GM19452 (cell line): ENCODE measurements at regions not wholly inside any gene's neighbourhood (a gene's known extent, or its start where the extent isn't known, plus 50 kb on each side); places are given as distances from the start of the nearest gene placed in this dataset.
A peak's percentile ranks its signal among the peaks of the same experiment; 100 is the strongest.
"Not testable (repeated sequence)": the region's sequence is repeated elsewhere in the genome, so short reads cannot be mapped to it uniquely, and the experiment has no call there.

Source experiments
- ATAC-seq: cut with Tn5 transposase; IDR thresholded peaks from one replicate; pipeline ENCODE4 v1.9.1; 2021; ENCODE audit not compliant: unreplicated experiment

DNA sequence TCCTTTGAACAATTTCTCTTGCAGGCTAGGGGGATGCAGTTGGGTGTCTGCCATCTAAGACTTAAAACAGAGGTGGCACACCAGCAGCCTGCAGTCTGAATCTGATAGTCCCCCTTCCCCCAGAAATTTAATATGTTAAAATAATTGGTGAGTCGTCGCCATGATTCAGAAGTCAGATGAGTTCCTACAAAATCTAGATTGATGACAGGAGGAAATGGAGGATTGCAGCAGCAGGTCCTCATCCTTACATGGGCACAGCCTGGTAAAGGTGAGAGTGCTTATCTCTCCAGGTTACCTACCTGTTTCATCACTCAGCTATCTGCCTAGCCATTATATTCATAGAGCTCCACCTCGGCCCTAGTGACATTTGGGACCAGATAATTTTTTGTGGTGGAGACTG lies 112.3 kb downstream of the PCSK1 start:
- ATAC-seq: no peak

DNA sequence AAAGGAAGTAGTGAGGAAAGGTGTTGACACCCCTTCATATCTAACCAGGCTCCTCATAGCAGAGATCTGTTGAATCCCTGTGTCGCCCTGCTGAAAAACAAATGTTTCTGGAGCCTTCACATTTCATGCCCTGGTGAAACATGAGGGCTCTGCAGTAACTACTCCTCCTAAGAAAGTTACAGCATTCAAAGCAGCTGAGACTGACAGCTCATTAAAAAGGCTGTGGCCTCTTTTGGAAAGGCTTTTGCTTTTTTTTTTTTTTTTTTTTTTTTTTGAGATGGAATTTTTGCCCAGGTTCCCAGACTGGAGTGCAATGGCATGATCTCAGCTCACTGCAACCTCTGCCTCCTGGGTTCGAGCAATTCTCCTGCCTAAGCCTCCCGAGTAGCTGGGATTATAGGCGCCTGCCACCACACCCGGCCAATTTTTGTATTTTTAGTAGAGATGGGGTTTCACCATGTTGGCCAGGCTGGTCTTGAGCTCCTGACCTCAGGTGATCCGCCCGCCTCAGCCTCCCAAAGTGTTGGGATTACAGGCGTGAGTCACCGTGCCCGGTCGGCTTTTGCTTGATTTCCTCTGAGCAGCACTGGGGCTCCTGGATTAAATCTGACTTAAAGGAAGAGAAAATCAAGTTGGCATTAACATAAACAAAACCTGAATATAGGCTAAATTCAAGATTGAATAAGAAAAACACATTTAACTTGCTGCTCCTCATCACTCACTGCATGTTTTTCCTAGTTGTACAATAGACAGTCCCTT lies 112.9 kb downstream of the PCSK1 start:
- not testable (repeated sequence) for ATAC-seq

DNA sequence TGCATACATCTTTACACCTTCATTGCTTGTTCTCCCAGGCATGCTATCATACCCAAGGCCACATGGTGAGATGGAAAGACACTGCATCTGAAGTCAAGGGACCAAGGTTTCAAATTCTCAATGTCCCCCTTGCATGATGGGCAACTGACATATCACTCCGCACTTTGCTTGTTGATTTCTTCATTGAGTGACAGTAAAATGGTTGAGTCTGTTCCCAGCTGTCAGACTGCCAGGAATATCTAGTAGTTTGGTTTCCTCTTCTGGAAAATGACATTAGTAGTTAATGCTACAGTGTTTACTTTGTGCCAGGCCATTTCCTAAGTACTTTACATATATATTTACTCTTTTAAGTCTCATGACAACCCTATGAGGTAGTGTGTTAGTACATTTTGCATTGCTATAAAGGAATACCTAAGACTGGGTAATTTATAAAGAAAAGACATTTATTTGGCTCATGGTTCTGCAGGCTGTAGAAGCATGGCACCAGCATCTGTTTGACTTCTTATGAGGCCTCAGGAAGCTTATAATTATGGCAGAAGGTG lies 114.4 kb downstream of the PCSK1 start:
- ATAC-seq: no peak

DNA sequence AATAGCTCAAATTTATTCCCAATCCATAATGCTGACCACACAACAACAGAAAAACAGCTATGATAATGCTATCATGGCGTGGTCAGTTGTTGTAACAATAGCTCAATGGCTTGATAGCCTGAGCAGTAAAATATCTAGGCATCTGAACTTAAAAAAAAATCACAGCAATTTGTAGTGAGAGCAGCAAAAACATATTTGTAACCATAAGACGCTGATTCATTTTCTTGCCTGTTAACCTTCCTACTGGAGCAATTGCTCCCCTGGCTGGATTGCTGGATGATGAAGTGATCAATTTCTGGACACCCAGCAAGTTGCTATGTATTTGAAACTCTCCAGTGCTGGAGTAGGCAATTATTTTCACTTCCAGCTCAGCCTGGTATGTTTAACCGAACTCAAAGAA lies 115.1 kb downstream of the PCSK1 start:
- no peak for ATAC-seq

DNA sequence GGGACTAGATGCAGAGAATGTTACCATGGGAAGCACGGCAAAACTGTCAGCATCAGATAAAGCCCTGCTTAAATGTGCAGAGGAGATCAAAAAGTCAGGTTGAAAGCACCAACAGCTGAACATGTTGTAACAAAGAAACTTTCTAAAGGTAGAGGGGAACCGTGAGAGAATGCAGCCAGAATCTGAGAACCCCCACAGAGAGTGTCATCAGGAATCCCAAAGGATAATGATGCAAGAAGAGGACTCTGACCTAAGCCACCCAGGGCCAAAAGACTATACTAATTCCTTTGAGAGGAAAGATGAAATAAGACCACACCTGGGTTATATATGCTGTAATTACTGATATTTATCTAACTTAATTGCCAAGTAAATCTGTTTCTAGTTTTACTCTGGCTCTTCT lies 116.6 kb downstream of the PCSK1 start:
- ATAC-seq: no peak

DNA sequence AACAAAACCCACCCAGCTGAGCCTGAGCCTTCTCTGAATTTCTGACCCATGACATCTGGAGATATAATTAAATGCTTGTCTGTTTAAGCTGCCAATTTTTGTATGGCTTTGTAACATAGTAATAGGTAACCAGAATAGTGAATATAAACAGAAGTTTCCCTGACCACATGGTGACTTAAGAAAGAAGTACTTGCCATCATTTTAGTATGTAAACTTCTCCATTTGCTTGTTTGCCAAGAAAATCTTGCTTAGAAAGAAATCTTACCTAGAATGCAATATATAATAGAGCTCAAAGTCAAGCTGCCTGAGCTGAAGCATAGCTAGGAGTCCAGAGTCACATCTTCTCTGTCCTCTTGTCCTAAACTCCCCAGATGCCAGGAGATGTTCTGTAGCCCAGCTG lies 117.0 kb downstream of the PCSK1 start:
- no peak for ATAC-seq

DNA sequence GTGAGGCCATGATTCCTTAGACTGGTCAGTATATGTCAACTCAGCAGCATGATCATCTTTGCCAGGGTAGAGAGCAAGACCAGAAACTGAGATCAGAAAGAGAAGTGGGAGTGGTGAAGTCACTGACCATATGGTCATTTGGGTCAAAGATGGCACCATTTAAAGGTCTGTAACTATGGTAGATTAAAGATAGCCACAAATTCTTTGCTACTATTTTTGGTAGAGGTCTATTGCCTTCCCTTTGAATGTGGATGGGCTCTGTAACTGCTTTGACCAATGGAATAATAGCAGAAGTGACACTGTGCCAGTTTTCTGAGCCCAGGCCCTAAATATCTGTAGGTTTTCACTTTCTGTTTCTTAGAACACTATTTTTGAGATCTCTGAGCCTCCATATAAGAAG lies 117.6 kb downstream of the PCSK1 start:
- ATAC-seq: peak; percentile 56

DNA sequence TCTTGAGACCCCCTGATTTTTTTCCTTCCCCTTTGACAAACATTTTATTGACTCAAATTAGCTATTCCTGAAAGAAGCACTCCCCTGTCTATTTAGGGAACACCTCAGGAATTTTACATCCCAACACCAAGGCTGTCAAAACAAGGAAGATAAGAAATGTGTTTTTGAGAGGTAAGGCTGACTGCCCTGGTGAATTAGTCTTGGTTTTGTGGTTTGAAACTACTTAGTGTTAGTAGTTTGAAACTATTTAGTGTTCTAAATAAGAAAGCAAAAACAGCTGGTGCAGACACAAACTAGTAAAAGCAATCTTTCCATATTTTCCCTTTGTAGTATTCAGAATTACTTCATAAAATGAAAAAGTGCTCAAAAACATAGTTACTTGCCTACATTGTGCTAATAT lies 120.7 kb downstream of the PCSK1 start:
- no peak for ATAC-seq

DNA sequence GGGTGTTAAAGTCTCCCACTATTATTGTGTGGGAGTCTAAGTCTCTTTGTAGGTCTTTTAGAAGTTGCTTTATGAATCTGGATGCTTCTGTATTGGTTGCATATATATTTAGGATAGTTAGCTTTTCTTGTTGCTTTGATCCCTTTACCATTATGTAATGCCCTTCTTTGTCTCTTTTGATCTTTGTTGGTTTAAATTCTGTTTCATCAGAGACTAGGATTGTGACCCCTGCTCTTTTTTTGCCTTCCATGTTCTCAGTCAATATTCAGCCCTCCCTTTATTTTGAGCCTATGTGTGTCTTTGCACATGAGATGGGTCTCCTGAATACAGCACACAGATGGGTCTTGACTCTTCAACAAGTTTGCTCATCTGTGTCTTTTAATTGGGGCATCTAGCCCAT lies 126.0 kb downstream of the PCSK1 start:
- not testable (repeated sequence) for ATAC-seq

DNA sequence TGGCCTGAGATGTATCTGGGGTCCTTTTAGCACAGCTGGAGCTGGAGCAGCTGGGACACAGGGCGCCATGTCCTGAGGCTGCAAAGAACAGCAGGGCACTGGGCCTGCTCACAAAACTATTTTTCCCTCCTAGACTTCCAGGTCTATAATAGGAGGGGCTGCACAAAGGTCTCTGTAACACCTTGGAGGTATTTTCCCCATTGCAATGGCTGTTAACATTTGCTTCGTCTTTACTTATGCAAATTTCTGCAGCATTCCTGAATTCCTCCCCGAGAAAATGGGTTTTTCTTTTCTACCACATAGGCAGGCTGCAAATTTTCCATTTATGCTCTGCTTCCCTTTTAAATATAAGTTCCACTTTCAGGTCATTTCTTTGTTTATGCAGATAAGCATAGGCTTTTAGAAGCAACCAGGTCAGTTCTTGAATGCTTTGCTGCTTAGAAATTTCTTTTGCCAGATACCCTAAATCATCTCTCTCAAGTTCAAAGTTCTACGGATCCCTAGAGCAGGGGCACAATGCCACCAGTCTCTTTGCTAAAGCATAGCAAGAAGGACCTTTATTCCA lies 130.8 kb downstream of the PCSK1 start:
- no peak for ATAC-seq

DNA sequence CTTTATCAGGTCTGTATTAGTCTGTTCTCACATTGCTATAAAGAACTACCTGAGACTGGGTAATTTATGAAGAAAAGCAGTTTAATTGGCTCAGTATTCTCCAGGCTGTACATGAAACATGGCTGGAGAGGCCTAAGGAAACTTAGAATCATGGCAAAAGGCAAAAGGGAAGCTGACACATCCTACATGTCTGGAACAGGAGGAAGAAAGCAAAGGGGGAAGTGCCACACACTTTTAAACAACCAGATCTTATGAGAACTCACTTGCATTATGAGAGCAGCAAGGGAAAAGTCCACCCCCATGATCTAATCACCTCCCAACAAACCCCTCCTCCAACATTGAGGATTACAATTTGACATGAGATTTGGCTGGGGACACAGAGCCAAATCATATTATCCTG lies 132.1 kb downstream of the PCSK1 start:
- no peak for ATAC-seq

DNA sequence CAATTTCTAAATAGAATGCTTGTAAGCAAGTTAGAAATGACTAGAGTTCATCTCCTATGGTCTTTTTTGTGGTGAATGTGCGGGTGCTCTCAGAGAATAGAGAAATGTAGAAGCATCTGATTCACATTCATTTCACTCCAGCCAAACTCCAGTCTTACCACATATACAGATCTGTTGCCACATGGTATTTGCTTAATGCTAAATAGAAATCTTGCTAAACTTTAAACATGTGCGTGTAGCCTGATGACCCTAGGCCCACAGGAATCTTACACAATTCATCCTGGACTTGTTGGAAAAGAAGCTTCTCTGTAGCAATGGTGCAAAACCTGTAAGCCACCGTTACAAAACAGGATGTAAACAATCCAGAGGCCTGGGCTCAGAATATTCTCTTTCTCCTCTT lies 135.2 kb downstream of the PCSK1 start:
- ATAC-seq: no peak

DNA sequence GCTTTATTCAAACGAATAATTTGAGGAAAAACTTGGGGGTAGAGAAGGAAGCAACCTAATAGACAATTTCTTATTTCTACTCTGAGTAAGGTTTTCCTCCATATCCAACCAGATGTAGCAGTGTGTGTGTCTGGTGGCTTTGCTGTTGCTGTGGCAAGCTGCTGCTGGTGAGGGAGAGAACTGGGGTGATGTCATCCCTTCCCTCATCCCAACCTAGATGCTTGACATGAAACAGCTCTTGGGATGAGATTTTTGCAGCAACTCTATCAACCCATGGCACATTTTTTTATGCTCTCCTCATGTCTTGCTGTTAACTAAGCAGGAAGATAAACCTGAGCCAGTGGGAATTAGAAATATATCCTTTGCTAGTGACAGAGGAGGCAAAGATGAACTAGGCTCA lies 135.8 kb downstream of the PCSK1 start:
- no peak for ATAC-seq

DNA sequence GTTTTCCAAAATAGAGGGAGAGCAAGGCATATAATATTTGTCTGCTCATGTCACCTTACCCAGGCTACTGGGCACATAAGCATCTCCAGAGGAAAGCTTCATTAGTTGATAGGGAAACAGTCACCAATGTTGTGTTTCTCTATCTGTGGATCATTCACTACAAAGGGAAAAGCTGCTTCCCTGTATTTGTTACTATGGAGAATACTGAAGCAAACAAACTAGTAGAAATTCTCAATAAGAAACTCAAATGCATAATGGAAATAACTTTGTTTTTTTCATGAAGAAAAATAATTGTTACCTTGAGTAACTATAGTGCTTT lies 138.2 kb downstream of the PCSK1 start:
- ATAC-seq: no peak

DNA sequence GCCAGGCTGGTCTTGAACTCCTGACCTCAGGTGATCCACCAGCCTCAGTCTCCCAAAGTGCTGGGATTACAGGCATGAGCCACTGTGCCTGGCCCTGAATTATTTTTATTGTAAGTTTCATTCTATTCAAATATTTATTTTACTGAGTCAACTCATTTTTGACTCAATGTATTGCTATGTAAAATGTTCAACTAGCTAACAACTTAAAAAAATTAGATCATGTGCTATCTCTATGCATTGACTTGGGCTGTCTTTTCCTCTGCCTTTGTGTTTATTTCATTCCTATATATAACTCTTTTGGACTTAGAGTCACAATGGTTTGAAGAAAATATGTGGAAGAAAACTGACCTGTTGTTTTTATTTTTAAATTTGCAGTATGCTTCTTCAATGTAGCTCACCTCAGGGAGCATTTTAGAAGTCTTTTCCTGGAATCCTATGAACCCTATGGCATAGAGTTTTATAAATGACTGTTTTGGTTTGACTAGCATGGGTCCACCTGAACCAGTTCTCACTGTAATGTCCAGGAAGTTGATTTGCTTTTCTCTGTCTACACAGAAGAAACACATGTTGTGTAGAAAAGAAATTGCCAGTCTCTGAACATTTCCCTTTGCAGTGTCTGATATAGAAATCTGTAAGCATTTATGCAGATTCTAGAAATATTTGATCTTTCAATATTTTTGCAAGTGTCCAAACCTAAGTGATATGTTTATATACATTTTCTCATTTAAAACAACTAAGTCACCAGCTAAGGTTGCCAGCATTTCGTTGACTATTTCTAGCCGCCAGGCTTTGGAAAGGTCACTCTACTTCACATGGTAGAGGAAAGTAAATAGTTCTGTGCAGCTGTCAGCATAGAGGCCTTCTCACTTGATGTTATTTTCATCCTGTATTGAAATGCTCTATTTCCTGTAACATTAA lies 138.8 kb downstream of the PCSK1 start:
- no peak for ATAC-seq

DNA sequence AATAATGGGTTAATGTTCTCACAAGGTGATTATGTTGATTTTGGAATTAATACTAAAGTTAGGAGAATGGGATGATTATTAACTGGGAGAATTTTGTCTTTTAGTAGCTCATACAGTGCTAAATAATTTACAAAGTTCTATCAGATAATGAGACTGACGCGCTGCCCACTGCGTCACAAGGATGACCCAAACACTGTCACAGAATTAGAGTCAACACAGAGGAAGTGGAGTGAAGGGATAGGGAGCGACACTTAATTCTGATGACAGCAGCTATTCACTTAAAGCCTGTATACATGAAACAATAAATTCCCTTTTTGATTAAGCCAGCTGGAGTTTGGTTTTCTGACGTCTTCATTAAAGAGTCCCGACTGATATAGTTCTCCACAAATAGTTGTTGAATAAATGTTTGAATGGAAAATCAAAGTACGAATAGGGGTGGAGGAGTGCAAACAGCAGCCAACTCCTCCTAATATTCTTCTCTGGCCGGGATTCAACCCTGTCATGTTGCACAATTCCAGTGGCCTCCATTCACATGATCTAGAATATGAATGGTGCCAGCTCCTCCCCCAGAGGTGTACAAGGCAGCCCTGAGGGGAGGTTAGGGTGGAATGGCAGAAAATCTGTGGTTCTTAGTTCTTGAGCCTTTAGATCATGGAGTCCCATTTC lies 140.3 kb downstream of the PCSK1 start:
- no peak for ATAC-seq

DNA sequence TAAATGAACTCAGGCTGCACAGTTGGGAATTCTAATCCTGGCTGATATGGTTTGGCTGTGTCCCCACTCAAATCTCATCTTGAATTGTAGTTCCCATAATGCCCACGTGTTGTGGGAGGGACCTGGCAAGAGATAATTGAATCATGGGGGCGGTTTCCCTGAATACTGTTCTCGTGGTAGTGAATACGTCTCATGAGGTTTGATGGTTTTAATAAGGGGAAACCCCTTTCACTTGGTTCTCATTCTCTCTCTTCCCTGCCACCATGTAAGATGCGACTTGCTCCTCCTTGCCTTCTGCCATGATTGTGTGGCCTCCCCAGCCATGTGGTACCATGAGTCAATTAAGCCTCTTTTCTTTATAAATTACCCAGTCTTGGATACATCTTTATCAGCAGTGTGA lies 143.8 kb downstream of the PCSK1 start:
- ATAC-seq: not testable (repeated sequence)

DNA sequence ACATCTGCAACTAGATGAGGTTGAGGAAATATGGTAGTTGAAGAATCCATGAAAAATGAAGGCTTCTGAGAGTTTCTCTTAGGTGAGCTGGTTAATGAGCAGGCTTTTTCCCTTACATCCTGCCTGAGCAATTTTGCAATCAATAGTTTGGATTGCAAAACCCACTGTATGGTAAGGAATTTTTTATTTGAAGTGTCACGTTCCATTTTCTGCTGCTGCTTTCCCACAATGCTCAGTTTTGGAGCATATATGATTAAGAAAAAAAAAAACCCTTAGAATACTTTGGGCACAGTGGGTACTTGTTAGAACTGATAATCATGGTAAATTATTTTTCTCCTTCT lies 144.2 kb downstream of the PCSK1 start:
- ATAC-seq: no peak

DNA sequence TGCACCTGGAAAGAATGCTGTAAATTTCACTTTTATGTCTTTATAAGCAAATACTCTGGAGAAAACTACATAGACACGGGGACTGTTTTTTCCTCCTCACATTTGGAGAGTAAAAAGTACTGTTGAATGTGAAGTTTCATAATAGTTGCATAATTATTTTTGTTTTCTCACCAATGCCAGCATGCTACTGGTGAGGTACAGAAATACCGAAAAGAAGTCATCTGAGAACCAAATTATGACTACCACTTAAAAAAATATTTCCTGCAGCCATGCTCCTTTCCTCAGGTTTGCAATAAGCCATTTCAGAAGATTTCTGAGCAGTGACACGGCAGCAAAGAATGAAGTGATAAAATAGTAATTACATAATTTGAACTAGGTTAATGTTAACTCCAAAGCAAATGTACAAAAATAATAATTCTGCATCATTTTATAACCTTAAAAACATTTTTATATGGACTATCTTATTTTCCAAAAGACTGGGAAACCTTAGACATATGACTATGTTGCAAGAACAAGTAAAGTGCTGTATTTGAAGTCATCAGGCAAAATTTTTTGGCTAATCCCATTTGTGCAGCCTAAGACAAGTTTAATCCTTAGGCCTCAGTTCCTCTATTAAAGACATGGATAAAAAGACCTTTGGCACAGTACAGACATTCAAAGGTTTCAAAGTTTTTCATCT lies 144.7 kb downstream of the PCSK1 start:
- ATAC-seq: no peak

DNA sequence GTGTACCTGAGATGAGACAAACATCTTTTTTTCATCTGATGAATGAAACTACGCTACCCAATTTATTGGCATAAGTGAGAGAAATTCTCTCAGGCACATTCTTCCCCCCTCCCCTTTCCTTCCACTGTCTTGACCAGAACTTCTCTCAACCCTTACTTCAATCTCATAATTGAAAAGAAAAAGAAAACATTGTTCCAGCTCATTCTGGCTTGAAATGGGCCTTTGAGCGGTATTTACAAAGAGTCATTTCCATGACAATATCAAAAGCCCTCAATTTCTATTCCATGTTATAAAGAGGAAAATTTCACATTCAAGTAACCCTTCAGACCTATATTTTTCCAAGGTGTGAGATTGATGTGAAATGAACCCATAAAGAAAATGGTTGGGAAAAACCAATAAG lies 145.9 kb downstream of the PCSK1 start:
- no peak for ATAC-seq

DNA sequence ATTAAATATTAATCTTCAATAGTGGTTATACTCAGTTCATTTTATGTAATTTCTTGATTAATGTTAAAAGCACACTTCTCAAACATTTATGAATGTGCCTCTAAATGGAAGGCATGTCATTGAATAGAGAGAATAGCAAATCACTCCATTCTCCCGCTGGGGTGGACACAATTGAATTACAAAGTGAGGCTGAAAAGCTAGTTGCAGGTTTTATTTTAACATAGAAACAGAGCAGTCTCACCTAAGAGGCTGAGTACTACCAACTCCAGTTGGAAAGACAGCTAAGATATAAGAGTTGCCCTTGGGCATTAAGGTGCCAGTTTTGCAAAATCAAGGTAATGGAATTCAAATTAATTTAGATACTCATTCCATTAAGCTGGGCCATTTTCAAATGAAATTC lies 147.2 kb downstream of the PCSK1 start:
- no peak for ATAC-seq
